H7 (cell line): ENCODE measurements at regions not wholly inside any gene's neighbourhood (a gene's known extent, or its start where the extent isn't known, plus 50 kb on each side); places are given as distances from the start of the nearest gene placed in this dataset.

Source experiments
- DNase-seq: peaks from one replicate; pipeline ENCODE4 v3.0.0; 2012
- H3K27me3 ChIP-seq: 2 replicates; pipeline ENCODE4 v1.6.0; 2011; ENCODE audit warnings: mild to moderate bottlenecking, low read length; ENCODE audit not compliant: control insufficient read depth, insufficient read depth
- H3K36me3 ChIP-seq: replicated peaks from 2 replicates; pipeline ENCODE4 v1.5.1; 2011; ENCODE audit warnings: low read length; ENCODE audit not compliant: control insufficient read depth, insufficient read depth
- H3K4me3 ChIP-seq: 2 replicates; pipeline ENCODE4 v1.5.1; 2011; ENCODE audit warnings: low read depth, mild to moderate bottlenecking, control low read depth, low read length, moderate library complexity; ENCODE audit not compliant: insufficient read depth

GRCh38 chr13:73742982-73743381 is 391.2 kb downstream of the KLF12 start:
- H3K4me3 ChIP-seq, result no peak overlapping the region
- H3K27me3 ChIP-seq, result no peaks in the 10 kb centered on the region
- DNase-seq, result no peak
- H3K36me3 ChIP-seq, result no peaks in the 10 kb centered on the region

GRCh38 chr13:73741742-73742141 is 392.5 kb downstream of the KLF12 start:
- Histone ChIP-seq H3K4me3 (no peak overlapping the region), H3K36me3 (no peaks in the 10 kb centered on the region), H3K27me3 (no peaks in the 10 kb centered on the region)
- no peak for DNase-seq

- H3K27me3 ChIP-seq, result no peaks in the 10 kb centered on the region
- DNase-seq, result no peak
- H3K36me3 ChIP-seq, result no peaks in the 10 kb centered on the region
- H3K4me3 ChIP-seq, result no peak overlapping the region
Observed at GRCh38 chr13:73741111-73741510, 393.1 kb downstream of the KLF12 start.

- Histone ChIP-seq H3K4me3 (no peak overlapping the region), H3K27me3 (no peaks in the 10 kb centered on the region)
Observed at GRCh38 chr13:73740666-73741065, 393.5 kb downstream of the KLF12 start.

GRCh38 chr13:73739394-73739793 is 394.8 kb downstream of the KLF12 start:
- H3K4me3 ChIP-seq, result no peak overlapping the region
- H3K36me3 ChIP-seq, result no peaks in the 10 kb centered on the region
- H3K27me3 ChIP-seq, result no peaks in the 10 kb centered on the region
- DNase-seq, result no peak

More at GRCh38 chr13:73740666-73741065, 393.5 kb downstream of the KLF12 start:
- no peak for DNase-seq
- no peaks in the 10 kb centered on the region for H3K36me3 ChIP-seq

GRCh38 chr13:73738626-73739025 is 395.6 kb downstream of the KLF12 start:
- Histone ChIP-seq H3K36me3 (no peaks in the 10 kb centered on the region), H3K27me3 (no peaks in the 10 kb centered on the region), H3K4me3 (no peak overlapping the region)
- no peak for DNase-seq

GRCh38 chr13:73737214-73737613 is 397.0 kb downstream of the KLF12 start:
- H3K4me3 ChIP-seq, result no peak overlapping the region
- DNase-seq, result no peak
- H3K27me3 ChIP-seq, result no peaks in the 10 kb centered on the region
- no peaks in the 10 kb centered on the region for H3K36me3 ChIP-seq

- no peaks in the 10 kb centered on the region for H3K27me3 ChIP-seq
- H3K36me3 ChIP-seq, result no peaks in the 10 kb centered on the region
- no peak for DNase-seq
- H3K4me3 ChIP-seq, result no peak overlapping the region
Observed at GRCh38 chr13:73733706-73734105, 400.5 kb downstream of the KLF12 start.

GRCh38 chr13:73732350-73732749 is 401.9 kb downstream of the KLF12 start:
- no peak overlapping the region for H3K4me3 ChIP-seq
- H3K27me3 ChIP-seq, result no peaks in the 10 kb centered on the region
- H3K36me3 ChIP-seq, result no peaks in the 10 kb centered on the region
- no peak for DNase-seq

- Histone ChIP-seq H3K27me3 (no peaks in the 10 kb centered on the region), H3K36me3 (no peaks in the 10 kb centered on the region), H3K4me3 (no peak overlapping the region)
- no peak for DNase-seq
Observed at GRCh38 chr13:73731564-73731963, 402.6 kb downstream of the KLF12 start.

- DNase-seq, result no peak
- Histone ChIP-seq H3K36me3 (no peaks in the 10 kb centered on the region), H3K4me3 (no peak overlapping the region), H3K27me3 (no peaks in the 10 kb centered on the region)
Observed at GRCh38 chr13:73730014-73730413, 404.2 kb downstream of the KLF12 start.

- Histone ChIP-seq H3K27me3 (no peaks in the 10 kb centered on the region), H3K4me3 (no peak overlapping the region), H3K36me3 (no peaks in the 10 kb centered on the region)
- no peak for DNase-seq
Observed at GRCh38 chr13:73729046-73729445, 405.2 kb downstream of the KLF12 start.

- peak; percentile 16 for DNase-seq
- H3K4me3 ChIP-seq, result no peak overlapping the region
- no peaks in the 10 kb centered on the region for H3K27me3 ChIP-seq
- no peaks in the 10 kb centered on the region for H3K36me3 ChIP-seq
Observed at GRCh38 chr13:73722120-73722519, 412.1 kb downstream of the KLF12 start.

GRCh38 chr13:73721571-73721970 is 412.6 kb downstream of the KLF12 start:
- no peaks in the 10 kb centered on the region for H3K36me3 ChIP-seq
- no peak overlapping the region for H3K4me3 ChIP-seq
- no peaks in the 10 kb centered on the region for H3K27me3 ChIP-seq
- DNase-seq, result no peak

GRCh38 chr13:73720216-73720840 is 413.9 kb downstream of the KLF12 start:
- DNase-seq, result no peak
- Histone ChIP-seq H3K4me3 (no peak overlapping the region), H3K27me3 (no peaks in the 10 kb centered on the region), H3K36me3 (no peaks in the 10 kb centered on the region)

- no peaks in the 10 kb centered on the region for H3K27me3 ChIP-seq
- no peak overlapping the region for H3K4me3 ChIP-seq
- no peak for DNase-seq
- H3K36me3 ChIP-seq, result no peaks in the 10 kb centered on the region
Observed at GRCh38 chr13:73718246-73718645, 416.0 kb downstream of the KLF12 start.
